ENCODE measurements at regions not wholly inside any gene's neighbourhood (a gene's known extent, or its start where the extent isn't known, plus 50 kb on each side); places are given as distances from the start of the nearest gene placed in this dataset.

GRCh38 chr11:116454951-116455350 is 317.8 kb downstream of the BUD13 start:
- TF ChIP-seq CTCF (IDR thresholded peaks at IDR 0.05; ENCODE audit: low read depth, low read length): no peak

DNA sequence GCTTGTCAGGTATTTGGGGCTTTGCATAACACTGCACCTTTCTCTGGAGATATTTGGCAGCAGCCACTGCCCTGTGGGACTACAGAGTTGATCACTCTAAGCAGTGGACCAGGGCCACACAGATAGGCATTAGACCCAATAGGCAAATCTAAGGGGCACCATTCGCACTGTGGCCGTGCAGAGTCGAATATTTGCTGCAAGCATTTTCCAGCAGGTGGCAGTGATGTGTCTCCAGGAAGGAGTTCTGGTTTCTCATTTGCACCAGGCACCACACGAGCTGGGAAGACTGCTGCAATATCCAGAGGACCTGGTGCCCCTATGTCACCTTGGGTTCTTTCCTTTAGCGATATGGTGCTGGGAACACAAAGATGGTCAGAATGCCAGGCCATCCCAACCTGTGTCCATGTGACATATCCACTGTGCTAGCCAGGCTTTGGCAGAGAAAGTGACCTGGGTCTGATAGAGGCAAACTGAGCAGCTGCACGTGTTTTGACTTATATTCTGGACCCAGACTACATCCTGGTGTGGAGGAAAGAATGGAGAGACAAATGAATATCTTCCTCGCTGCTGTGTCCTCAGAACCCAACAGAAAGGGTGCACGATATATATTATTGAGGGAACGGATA is 318.7 kb downstream of the BUD13 start:
- TF ChIP-seq CTCF (IDR thresholded peaks at IDR 0.05; ENCODE audit: low read depth, low read length): no peak
- no peak overlapping the region for H3K4me3 ChIP-seq (ENCODE audit: low read depth, low read length)

More at GRCh38 chr11:116454951-116455350, 317.8 kb downstream of the BUD13 start:
- no peak overlapping the region for H3K4me3 ChIP-seq (ENCODE audit: low read depth, low read length)

DNA sequence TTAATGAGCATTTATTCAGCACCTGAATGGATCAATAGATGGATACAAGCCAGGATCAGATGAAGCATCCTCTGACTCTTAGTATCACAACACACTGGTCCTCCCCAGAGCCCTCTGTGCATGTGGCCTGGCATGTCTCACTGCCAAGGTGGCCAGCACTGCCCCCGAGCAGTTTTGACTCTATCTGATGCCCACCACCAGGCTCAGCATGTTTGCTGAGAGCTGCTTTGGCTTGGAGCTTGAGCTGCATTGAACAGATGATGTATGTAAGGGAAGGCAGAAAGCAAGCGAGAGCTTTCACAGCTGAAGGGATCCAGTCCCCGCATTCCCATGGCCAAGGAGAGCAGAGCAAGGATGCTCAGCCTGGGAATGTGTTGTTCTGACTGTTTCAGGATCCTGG is 320.3 kb downstream of the BUD13 start:
- TF ChIP-seq CTCF (IDR thresholded peaks at IDR 0.05; ENCODE audit: low read depth, low read length): no peak
- H3K4me3 ChIP-seq (ENCODE audit: low read depth, low read length): no peak overlapping the region

- no peak for TF ChIP-seq CTCF (IDR thresholded peaks at IDR 0.05; ENCODE audit: low read depth, low read length)
- H3K4me3 ChIP-seq (ENCODE audit: low read depth, low read length): no peak overlapping the region
These were observed 323.3 kb downstream of the BUD13 start for GRCh38 chr11:116449522-116449921.

- H3K4me3 ChIP-seq (ENCODE audit: low read depth, low read length): no peak overlapping the region
- no peak for TF ChIP-seq CTCF (IDR thresholded peaks at IDR 0.05; ENCODE audit: low read depth, low read length)
These were observed 326.5 kb downstream of the BUD13 start for GRCh38 chr11:116446048-116446941.

DNA sequence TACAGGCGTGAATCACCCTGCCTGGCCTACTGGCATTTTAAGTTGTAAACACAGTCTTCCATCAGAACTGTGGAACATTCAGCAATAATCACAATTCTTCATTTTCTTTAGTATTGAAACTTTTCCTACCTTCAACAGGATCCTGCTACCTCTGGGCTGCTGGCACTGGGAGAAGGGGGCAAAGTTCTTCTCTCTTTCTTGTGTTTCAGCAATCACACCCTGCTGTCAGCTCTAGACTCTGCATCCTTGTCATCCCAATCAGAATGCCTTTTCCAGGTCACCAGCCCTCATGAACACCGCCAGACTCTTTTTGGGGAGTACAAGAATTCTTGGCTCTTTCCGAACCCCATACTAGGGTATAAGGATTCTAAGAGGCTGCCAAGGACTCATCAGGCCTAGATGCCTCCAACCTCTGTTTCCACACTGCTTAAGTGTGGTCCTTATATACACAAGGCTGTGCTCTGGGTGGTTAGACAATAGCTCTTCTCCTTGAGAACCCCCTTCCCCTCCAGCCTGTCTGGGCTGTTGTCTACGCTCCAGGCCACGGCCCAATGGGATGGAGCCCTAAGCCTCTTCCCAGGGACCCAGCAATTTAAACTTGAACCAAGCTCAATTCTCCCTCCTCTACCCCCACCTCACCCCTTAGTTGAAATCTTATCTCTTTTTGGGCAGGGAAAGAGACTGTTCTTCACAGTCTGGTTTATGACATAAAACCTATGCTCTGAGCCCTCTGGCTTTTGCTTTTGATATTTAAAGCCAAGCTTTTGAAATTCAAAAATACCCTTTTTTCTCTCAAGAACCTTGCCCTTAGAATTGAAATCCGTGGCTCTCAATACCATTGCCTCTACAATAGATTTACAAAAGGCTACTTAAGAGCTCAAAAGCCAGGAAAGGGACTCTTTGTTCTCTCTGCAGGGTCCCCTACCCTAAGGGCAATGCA is 327.4 kb downstream of the BUD13 start:
- H3K4me3 ChIP-seq (ENCODE audit: low read depth, low read length): no peak overlapping the region
- TF ChIP-seq CTCF (IDR thresholded peaks at IDR 0.05; ENCODE audit: low read depth, low read length): no peak
